Activated B cell treated with CpG ODN at 0.5 μM for 24 hours (primary cell): ENCODE measurements at regions not wholly inside any gene's neighbourhood (a gene's known extent, or its start where the extent isn't known, plus 50 kb on each side); places are given as distances from the start of the nearest gene placed in this dataset.
"Not testable (repeated sequence)": the region's sequence is repeated elsewhere in the genome, so short reads cannot be mapped to it uniquely, and the experiment has no call there.

Experiments
- ATAC-seq: fragments of 200-7000 bp; cut with Tn5 transposase; one replicate; pipeline ENCODE4 v1.10.0; 2021; ENCODE audit warnings: low read depth, mild to moderate bottlenecking, moderate library complexity
- CTCF ChIA-PET: fragments of 350-600 bp; sonication (Branson Sonifier 250); formaldehyde crosslinking; loops from one replicate; lab custom pipeline; 2021; ENCODE audit warnings: antibody characterized with exemption; lab: Charles Lee
- POLR2A ChIA-PET: fragments of 350-600 bp; sonication (Branson Sonifier 250); formaldehyde crosslinking; loops from one replicate; lab custom pipeline; 2021; ENCODE audit warnings: antibody characterized with exemption; lab: Charles Lee
- DNase-seq: peaks from one replicate; pipeline ENCODE4 v3.0.0; 2022
- H3K27ac Mint-ChIP-seq: one replicate; pipeline ENCODE4 v1.8.0; 2020; ENCODE audit warnings: mixed read lengths
- H3K27me3 Mint-ChIP-seq: one replicate; pipeline ENCODE4 v1.8.0; 2021; ENCODE audit warnings: mixed read lengths
- H3K36me3 Mint-ChIP-seq: one replicate; pipeline ENCODE4 v1.8.0; 2021; ENCODE audit warnings: low read depth, mixed read lengths
- H3K4me1 Mint-ChIP-seq: one replicate; pipeline ENCODE4 v1.8.0; 2021; ENCODE audit warnings: mixed read lengths
- H3K4me3 Mint-ChIP-seq: one replicate; pipeline ENCODE4 v1.8.0; 2020; ENCODE audit warnings: mild to moderate bottlenecking, mixed read lengths
- H3K9me3 Mint-ChIP-seq: one replicate; pipeline ENCODE4 v1.8.0; 2020; ENCODE audit warnings: mixed read lengths
- intact Hi-C: fragments of 100-400 bp; cut with micrococcal nuclease; formaldehyde crosslinking; loops from one replicate; pipeline ENCODE4 v1.15.1; 2024
- TF ChIP-seq, protein P1 (sequence below): fragments of 200-600 bp; IDR thresholded peaks from one replicate; pipeline ENCODE4 v1.8.0; 2022; ENCODE audit warnings: antibody characterized with exemption, mild to moderate bottlenecking

DNA sequence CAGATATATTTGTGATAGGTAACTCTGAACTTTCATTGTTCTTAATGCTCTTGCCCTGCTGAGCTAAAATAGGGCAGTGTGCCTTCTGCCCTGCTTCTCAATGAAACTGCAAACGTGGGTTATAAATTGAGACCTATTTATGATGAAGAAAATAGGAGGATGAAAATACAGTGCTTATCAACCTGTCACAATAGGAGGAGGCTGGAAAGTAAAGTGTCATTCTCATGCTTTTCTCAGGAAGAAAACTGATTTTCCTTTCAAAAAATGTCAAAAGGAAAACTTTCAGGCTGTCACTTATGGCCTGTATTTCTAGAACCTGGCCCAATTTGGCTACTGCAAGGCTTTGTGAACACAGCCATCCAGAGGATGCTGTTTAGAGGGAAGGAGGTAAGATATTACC, 130.3 kb upstream of the TUSC1 start:
- Mint-ChIP-seq H3K36me3 (no peaks in the 10 kb centered on the region), H3K9me3 (peaks cover 15% of the 10 kb centered on the region), H3K27ac (no peak overlapping the region), H3K27me3 (no peaks in the 10 kb centered on the region), H3K4me1 (no peaks in the 10 kb centered on the region), H3K4me3 (no peak overlapping the region)
- ChIA-PET POLR2A (no interaction called here), CTCF (no interaction called here)
- TF ChIP-seq, protein P1, sequence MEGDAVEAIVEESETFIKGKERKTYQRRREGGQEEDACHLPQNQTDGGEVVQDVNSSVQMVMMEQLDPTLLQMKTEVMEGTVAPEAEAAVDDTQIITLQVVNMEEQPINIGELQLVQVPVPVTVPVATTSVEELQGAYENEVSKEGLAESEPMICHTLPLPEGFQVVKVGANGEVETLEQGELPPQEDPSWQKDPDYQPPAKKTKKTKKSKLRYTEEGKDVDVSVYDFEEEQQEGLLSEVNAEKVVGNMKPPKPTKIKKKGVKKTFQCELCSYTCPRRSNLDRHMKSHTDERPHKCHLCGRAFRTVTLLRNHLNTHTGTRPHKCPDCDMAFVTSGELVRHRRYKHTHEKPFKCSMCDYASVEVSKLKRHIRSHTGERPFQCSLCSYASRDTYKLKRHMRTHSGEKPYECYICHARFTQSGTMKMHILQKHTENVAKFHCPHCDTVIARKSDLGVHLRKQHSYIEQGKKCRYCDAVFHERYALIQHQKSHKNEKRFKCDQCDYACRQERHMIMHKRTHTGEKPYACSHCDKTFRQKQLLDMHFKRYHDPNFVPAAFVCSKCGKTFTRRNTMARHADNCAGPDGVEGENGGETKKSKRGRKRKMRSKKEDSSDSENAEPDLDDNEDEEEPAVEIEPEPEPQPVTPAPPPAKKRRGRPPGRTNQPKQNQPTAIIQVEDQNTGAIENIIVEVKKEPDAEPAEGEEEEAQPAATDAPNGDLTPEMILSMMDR: no peak
- intact Hi-C loops: no loop called here
- no peak for DNase-seq
- no peak for ATAC-seq

DNA sequence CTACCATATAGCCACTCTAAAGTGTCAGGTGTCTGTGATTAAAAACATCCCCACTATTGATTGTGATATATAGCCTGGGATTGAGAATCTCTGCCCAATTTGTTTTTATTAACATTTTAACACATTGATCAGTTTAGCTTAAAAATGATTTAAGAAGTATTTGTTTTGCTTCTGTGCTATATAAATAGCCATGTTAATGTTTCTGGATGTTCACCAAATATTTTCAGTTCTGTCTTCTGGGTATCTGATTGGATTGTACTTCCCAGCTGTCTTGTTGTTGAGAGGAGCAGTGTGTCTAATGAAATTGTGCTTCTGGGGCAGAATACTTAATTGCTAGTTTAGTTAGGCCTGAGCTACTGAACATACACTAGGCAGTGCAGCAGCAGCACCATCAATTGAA, 126.6 kb upstream of the TUSC1 start:
- no peaks in the 10 kb centered on the region for H3K36me3 Mint-ChIP-seq
- no peak for DNase-seq
- no peak for ATAC-seq
- H3K4me1 Mint-ChIP-seq: no peaks in the 10 kb centered on the region
- H3K4me3 Mint-ChIP-seq: no peak overlapping the region
- peaks cover 14% of the 10 kb centered on the region for H3K9me3 Mint-ChIP-seq
- TF ChIP-seq, protein P1: no peak
- ChIA-PET CTCF (no interaction called here), POLR2A (no interaction called here)
- intact Hi-C loops: no loop called here
- H3K27me3 Mint-ChIP-seq: no peaks in the 10 kb centered on the region
- no peak overlapping the region for H3K27ac Mint-ChIP-seq

DNA sequence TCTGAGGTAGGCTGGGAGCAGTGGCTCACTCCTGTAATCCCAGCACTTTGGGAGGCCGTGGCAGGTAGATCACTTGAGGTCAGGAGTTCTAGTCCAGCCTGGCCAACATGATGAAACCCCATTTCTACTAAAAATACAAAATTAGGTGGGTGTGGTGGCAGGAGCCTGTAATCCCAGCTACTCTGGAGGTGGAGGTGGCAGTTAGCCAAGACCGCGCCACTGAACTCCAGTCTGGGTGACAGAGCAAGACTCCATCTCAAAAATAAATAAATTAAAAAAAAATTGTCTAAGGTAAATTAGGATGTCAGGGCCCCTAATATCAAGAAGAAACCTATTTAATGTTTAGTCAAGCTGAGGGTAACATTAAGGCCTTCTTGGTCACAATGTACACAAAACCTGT, 123.7 kb upstream of the TUSC1 start:
- H3K4me1 Mint-ChIP-seq, H3K27me3 Mint-ChIP-seq, CTCF ChIA-PET, DNase-seq, H3K4me3 Mint-ChIP-seq, H3K27ac Mint-ChIP-seq, POLR2A ChIA-PET, ATAC-seq, H3K36me3 Mint-ChIP-seq, intact Hi-C loops: not testable (repeated sequence)
- peaks cover 11% of the 10 kb centered on the region for H3K9me3 Mint-ChIP-seq

DNA sequence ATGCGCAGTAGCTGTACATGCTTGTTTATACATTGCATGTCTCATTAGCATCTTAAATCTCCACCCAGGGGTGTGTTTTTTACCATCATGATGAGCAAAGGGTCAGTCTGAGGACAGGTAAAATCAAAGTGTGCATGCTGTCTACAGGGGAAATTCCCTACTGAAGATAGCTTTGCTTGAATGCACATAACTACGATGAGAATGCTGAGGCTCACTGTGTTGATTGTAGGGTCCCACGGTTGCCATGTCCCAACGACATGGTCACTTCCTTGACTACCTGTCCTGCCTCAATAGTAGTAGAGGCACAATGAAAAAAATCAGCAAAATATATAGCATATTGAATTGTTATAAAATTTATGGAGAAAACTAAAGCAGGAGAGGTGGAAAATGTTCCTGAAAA, 95.6 kb upstream of the TUSC1 start:
- ATAC-seq: no peak
- no peak overlapping the region for H3K4me3 Mint-ChIP-seq
- POLR2A ChIA-PET: no interaction called here
- H3K27me3 Mint-ChIP-seq: no peaks in the 10 kb centered on the region
- no peaks in the 10 kb centered on the region for H3K4me1 Mint-ChIP-seq
- H3K36me3 Mint-ChIP-seq: no peaks in the 10 kb centered on the region
- no peak for DNase-seq
- intact Hi-C loops: no loop called here
- H3K27ac Mint-ChIP-seq: no peak overlapping the region
- H3K9me3 Mint-ChIP-seq: peaks cover 5% of the 10 kb centered on the region
- CTCF ChIA-PET: no interaction called here
- TF ChIP-seq, protein P1: no peak

DNA sequence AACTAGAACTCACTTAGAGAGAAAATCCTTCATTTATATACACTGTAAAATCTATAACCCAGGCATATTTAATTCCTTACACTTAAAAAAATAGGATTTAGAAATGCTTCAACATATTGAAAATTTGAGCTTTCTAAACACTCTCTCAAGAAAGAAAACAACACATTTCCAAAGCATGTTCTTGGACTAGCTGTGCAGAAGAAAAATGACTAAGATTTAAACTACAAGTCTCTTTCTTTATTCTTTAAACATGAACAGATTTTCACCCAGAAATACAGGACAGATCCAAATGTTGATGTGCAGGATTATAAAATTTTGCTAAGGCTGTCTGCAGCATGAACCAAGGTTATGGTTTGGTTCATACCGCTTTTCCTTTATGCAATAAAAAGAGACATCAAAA, 77.7 kb upstream of the TUSC1 start:
- ATAC-seq (no peak), DNase-seq (no peak)
- ChIA-PET POLR2A (no interaction called here), CTCF (no interaction called here)
- Mint-ChIP-seq H3K27me3 (no peaks in the 10 kb centered on the region), H3K27ac (no peak overlapping the region), H3K36me3 (no peaks in the 10 kb centered on the region), H3K9me3 (peaks cover 4% of the 10 kb centered on the region), H3K4me1 (no peaks in the 10 kb centered on the region), H3K4me3 (no peak overlapping the region)
- intact Hi-C loops: no loop called here
- TF ChIP-seq, protein P1: no peak

DNA sequence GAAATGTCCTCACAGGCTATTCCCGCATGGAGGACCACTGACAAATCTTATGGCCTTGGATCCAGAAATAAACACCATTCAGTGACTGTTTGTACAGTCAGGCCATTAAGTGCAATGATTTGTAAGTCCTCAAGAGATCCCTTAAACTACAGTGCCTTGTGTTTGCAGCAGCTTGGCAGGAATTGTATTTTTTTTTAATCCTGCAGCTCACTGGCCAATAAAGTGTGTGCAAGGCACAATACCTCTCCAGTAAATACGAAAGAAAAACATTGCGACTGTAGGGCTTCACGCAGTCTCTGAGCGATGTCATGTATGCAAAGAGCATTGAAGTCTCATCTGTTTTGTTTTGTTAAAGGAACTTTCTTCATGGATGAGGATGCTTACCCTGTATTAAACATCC, 74.2 kb upstream of the TUSC1 start:
- no peaks in the 10 kb centered on the region for H3K36me3 Mint-ChIP-seq
- TF ChIP-seq, protein P1: no peak
- no peak overlapping the region for H3K27ac Mint-ChIP-seq
- ATAC-seq (no peak), DNase-seq (no peak)
- ChIA-PET POLR2A (no interaction called here), CTCF (no interaction called here)
- no peak overlapping the region for H3K4me3 Mint-ChIP-seq
- peaks cover 7% of the 10 kb centered on the region for H3K9me3 Mint-ChIP-seq
- no peaks in the 10 kb centered on the region for H3K4me1 Mint-ChIP-seq
- intact Hi-C loops: no loop called here
- H3K27me3 Mint-ChIP-seq: no peaks in the 10 kb centered on the region
